CD4-positive, alpha-beta T cell (primary cell): ENCODE measurements at regions not wholly inside any gene's neighbourhood (a gene's known extent, or its start where the extent isn't known, plus 50 kb on each side); places are given as distances from the start of the nearest gene placed in this dataset.

ENCODE experiments used
- ATAC-seq: fragments of 200-7000 bp; cut with Tn5 transposase; one replicate; pipeline ENCODE4 v1.10.0; 2022; ENCODE audit warnings: mild to moderate bottlenecking; ENCODE audit not compliant: poor library complexity
- CTCF ChIA-PET: fragments of 350-600 bp; sonication (Branson Sonifier 250); formaldehyde crosslinking; loops from one replicate; lab custom pipeline; 2021; ENCODE audit warnings: antibody characterized with exemption, inconsistent platforms; lab: Charles Lee
- POLR2A ChIA-PET: fragments of 350-600 bp; sonication (Branson Sonifier 250); formaldehyde crosslinking; loops from one replicate; lab custom pipeline; 2021; ENCODE audit warnings: antibody characterized with exemption, inconsistent platforms; lab: Charles Lee
- DNase-seq, 14 experiments: peaks; one replicate each; pipeline ENCODE4 v3.0.0-alpha.2; 2013 to 2020; ENCODE audit warnings: mixed read lengths in 2 of 14
- H3K27ac ChIP-seq, 2 donors: one replicate each; pipeline versions ENCODE4 v1.5.1 to v1.7.0; 2013; ENCODE audit warnings: low read length in 2 of 2, low read depth in 1 of 2, mild to moderate bottlenecking in 1 of 2
- H3K27me3 ChIP-seq, 2 experiments: 1 replicate in 1 of 2; 2 replicates in 1 of 2; pipeline versions ENCODE4 v1.6.1 to v1.7.0; 2013; ENCODE audit warnings: low read length in 2 of 2, control low read depth in 1 of 2, mild to moderate bottlenecking in 1 of 2, moderate library complexity in 1 of 2; ENCODE audit not compliant: insufficient read depth in 2 of 2, control insufficient read depth in 1 of 2
- H3K36me3 ChIP-seq: one replicate; pipeline ENCODE4 v1.6.1; 2013; ENCODE audit warnings: low read length, control low read depth; ENCODE audit not compliant: insufficient read depth
- H3K4me1 ChIP-seq: one replicate; pipeline ENCODE4 v1.6.1; 2013; ENCODE audit warnings: low read length, control low read depth; ENCODE audit not compliant: insufficient read depth
- H3K4me3 ChIP-seq: one replicate; pipeline ENCODE4 v1.5.1; 2013; ENCODE audit warnings: mild to moderate bottlenecking, low read length, moderate library complexity
- H3K9me3 ChIP-seq, 2 experiments: 1 replicate in 1 of 2; 2 replicates in 1 of 2; pipeline versions ENCODE4 v1.6.1 to v1.7.0; 2013; ENCODE audit warnings: low read length in 2 of 2, mild to moderate bottlenecking in 2 of 2, control low read depth in 1 of 2, moderate library complexity in 1 of 2; ENCODE audit not compliant: control insufficient read depth in 1 of 2, insufficient read depth in 1 of 2
- H3K27ac Mint-ChIP-seq: one replicate; pipeline ENCODE4 v1.8.0; 2020; ENCODE audit warnings: mixed read lengths
- H3K27me3 Mint-ChIP-seq: one replicate; pipeline ENCODE4 v1.8.0; 2021; ENCODE audit warnings: mixed read lengths
- H3K36me3 Mint-ChIP-seq: one replicate; pipeline ENCODE4 v1.8.0; 2021; ENCODE audit warnings: low read depth, mixed read lengths
- H3K4me1 Mint-ChIP-seq: one replicate; pipeline ENCODE4 v1.8.0; 2021; ENCODE audit warnings: low read depth, mixed read lengths
- H3K4me3 Mint-ChIP-seq: one replicate; pipeline ENCODE4 v1.8.0; 2020; ENCODE audit warnings: mild to moderate bottlenecking, mixed read lengths
- H3K9me3 Mint-ChIP-seq: one replicate; pipeline ENCODE4 v1.8.0; 2020; ENCODE audit warnings: mixed read lengths
- intact Hi-C, 2 experiments: fragments of 100-400 bp; cut with DNase I in 1 of 2; cut with micrococcal nuclease in 1 of 2; formaldehyde crosslinking; loops; one replicate each; pipeline versions ENCODE4 v1.15.1 to v1.9.0; 2023 to 2025; cut with DNase I, micrococcal nuclease
- TF ChIP-seq, protein P1 (sequence below): fragments of 200-600 bp; IDR thresholded peaks from one replicate; pipeline ENCODE4 v1.8.0; 2022; ENCODE audit warnings: antibody characterized with exemption, mild to moderate bottlenecking

DNA sequence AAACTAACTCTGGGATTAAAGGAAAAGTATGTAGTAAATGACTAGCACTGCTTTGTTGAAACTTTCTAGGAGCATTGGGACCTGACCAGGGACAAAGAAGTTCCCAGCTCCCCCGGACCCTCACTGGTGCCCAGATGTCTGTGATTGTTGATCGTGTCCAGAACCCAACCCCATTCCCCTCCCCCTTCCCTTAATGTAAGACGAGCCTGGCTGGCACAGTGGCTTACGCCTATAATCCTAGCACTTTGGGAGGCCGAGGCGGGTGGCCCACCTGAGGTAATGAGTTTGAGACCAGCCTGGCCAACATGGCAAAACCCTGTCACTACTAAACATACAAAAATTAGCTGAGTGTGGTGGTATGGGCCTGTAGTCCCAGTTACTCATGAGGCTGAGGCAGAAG lies 750.3 kb downstream of the CBLN4 start:
- ChIA-PET POLR2A (no interaction called here), CTCF (no interaction called here)
- no peaks in the 10 kb centered on the region for H3K4me1 ChIP-seq
- ATAC-seq (no peak), DNase-seq (no peak)
- no peaks in the 10 kb centered on the region for H3K36me3 ChIP-seq
- Mint-ChIP-seq H3K4me1 (no peaks in the 10 kb centered on the region), H3K27me3 (no peaks in the 10 kb centered on the region), H3K9me3 (peaks cover 7% of the 10 kb centered on the region), H3K36me3 (no peaks in the 10 kb centered on the region), H3K4me3 (no peak overlapping the region), H3K27ac (no peak overlapping the region)
- H3K4me3 ChIP-seq, result no peak overlapping the region
- TF ChIP-seq, protein P1, sequence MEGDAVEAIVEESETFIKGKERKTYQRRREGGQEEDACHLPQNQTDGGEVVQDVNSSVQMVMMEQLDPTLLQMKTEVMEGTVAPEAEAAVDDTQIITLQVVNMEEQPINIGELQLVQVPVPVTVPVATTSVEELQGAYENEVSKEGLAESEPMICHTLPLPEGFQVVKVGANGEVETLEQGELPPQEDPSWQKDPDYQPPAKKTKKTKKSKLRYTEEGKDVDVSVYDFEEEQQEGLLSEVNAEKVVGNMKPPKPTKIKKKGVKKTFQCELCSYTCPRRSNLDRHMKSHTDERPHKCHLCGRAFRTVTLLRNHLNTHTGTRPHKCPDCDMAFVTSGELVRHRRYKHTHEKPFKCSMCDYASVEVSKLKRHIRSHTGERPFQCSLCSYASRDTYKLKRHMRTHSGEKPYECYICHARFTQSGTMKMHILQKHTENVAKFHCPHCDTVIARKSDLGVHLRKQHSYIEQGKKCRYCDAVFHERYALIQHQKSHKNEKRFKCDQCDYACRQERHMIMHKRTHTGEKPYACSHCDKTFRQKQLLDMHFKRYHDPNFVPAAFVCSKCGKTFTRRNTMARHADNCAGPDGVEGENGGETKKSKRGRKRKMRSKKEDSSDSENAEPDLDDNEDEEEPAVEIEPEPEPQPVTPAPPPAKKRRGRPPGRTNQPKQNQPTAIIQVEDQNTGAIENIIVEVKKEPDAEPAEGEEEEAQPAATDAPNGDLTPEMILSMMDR, result no peak
- no peaks in the 10 kb centered on the region for H3K27me3 ChIP-seq
- H3K9me3 ChIP-seq, result peaks cover 0 to 8% of the 10 kb centered on the region in 2 experiments
- intact Hi-C loops, result no loop called here
- no peak overlapping the region for H3K27ac ChIP-seq

DNA sequence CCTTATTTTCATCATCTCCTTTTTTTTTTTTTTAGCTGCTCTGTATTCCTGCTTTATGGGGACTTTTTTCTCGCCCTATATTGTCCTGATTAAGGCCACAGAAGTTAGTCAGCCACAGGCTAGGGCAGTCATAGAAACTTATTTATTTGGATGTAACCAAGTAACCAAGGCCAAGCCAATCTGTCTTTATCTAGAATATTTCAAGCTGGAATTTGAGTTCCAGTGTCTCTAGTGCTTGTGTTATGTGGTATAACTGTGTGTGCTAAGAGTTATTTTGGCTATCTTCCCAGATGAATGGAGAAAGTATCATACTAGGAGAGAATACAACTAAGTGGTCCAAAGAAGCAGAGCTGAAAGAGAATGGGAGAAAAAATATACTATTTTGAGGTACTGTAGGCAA lies 751.5 kb downstream of the CBLN4 start:
- Mint-ChIP-seq H3K27me3 (no peaks in the 10 kb centered on the region), H3K4me1 (no peaks in the 10 kb centered on the region), H3K36me3 (no peaks in the 10 kb centered on the region), H3K9me3 (peaks cover 6% of the 10 kb centered on the region), H3K4me3 (no peak overlapping the region), H3K27ac (no peak overlapping the region)
- ChIA-PET CTCF (no interaction called here), POLR2A (no interaction called here)
- Histone ChIP-seq H3K4me3 (no peak overlapping the region), H3K27ac (no peak overlapping the region), H3K9me3 (peaks cover 0 to 8% of the 10 kb centered on the region in 2 experiments), H3K27me3 (no peaks in the 10 kb centered on the region), H3K36me3 (no peaks in the 10 kb centered on the region), H3K4me1 (no peaks in the 10 kb centered on the region)
- intact Hi-C loops, result no loop called here
- no peak for ATAC-seq
- DNase-seq, result no peak
- TF ChIP-seq, protein P1, result no peak

DNA sequence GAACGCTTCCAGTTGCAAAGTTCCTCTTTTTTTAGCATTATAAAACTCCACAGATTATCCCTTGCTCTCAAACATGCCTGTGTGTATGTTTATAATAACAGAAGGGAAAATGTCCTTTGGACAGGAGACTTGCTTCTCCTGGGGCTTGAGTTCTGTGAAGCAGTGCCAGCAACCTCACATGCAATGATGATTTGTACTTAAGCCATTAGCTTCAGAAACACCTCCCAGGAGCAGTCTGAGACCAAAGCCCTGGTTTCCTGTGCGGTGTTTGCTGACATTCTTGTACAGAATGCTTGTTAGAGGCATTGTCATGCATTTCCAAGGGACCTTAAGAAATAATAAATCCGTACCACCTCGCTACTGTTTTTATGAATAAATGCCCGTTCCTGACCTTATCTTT lies 752.8 kb downstream of the CBLN4 start:
- Histone ChIP-seq H3K27ac (no peak overlapping the region), H3K4me3 (no peak overlapping the region), H3K36me3 (no peaks in the 10 kb centered on the region), H3K27me3 (no peaks in the 10 kb centered on the region), H3K9me3 (peaks cover 0 to 13% of the 10 kb centered on the region in 2 experiments), H3K4me1 (no peaks in the 10 kb centered on the region)
- Mint-ChIP-seq H3K4me3 (no peak overlapping the region), H3K4me1 (no peaks in the 10 kb centered on the region), H3K36me3 (no peaks in the 10 kb centered on the region), H3K27ac (no peak overlapping the region), H3K27me3 (no peaks in the 10 kb centered on the region), H3K9me3 (peaks cover 11% of the 10 kb centered on the region)
- no peak for ATAC-seq
- ChIA-PET CTCF (no interaction called here), POLR2A (no interaction called here)
- intact Hi-C loops, result no loop called here
- TF ChIP-seq, protein P1, result no peak
- no peak for DNase-seq
